ENCODE measurements at regions not wholly inside any gene's neighbourhood (a gene's known extent, or its start where the extent isn't known, plus 50 kb on each side); places are given as distances from the start of the nearest gene placed in this dataset.

DNA sequence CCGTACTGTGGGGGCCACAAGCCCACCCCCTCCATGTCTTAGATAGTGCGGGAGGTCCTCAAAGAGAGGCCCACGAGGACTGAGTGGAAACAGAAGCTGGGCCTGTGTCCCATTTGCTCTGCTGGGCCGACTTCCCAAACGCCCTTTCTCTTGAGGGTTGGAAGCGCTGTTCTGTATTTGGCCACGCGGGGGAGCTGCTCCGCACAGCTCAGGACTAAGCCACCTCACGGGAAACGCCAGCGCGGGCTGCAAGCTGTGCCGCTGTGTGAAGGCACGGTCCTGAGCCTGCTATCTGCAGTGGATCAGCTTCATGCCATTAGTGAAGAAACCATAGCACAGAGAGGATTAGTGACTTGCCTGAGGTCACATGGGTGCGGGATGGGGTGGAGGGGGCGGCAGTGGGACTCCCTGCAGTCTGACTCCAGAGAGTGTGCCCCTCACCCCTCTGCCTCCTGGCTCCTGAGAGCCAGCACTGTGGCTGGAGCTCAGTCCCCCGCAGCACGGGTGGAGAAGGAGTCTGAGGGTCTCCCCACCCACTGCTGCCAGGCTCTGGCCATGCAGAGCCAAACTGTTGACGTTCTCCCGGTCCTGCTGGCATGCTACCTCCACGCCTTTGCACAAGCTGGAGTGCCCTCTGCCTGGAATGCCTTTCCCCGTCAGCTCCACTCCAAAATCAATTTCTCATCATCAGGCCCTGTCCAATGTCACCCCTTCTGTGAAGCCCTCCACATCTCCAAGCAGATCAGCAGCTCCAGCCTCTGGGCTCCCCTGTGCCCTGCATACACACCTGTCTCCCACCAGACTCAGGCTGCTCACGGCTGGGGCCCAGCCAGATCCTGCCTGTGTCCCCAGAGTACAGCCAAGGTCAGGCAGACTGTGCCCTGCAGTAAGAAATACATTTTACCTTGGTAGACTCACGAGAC is 51.5 kb upstream of the LRRC32 start:
- TF ChIP-seq, protein P1, sequence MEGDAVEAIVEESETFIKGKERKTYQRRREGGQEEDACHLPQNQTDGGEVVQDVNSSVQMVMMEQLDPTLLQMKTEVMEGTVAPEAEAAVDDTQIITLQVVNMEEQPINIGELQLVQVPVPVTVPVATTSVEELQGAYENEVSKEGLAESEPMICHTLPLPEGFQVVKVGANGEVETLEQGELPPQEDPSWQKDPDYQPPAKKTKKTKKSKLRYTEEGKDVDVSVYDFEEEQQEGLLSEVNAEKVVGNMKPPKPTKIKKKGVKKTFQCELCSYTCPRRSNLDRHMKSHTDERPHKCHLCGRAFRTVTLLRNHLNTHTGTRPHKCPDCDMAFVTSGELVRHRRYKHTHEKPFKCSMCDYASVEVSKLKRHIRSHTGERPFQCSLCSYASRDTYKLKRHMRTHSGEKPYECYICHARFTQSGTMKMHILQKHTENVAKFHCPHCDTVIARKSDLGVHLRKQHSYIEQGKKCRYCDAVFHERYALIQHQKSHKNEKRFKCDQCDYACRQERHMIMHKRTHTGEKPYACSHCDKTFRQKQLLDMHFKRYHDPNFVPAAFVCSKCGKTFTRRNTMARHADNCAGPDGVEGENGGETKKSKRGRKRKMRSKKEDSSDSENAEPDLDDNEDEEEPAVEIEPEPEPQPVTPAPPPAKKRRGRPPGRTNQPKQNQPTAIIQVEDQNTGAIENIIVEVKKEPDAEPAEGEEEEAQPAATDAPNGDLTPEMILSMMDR (conservative IDR thresholded peaks at IDR 0.05; ENCODE audit: low read depth, low read length) = peak; percentile 93
- no peak overlapping the region for H3K4me3 ChIP-seq (ENCODE audit: low read depth, low read length)
- peak; percentile 89 for DNase-seq (ENCODE audit: low read depth)

DNA sequence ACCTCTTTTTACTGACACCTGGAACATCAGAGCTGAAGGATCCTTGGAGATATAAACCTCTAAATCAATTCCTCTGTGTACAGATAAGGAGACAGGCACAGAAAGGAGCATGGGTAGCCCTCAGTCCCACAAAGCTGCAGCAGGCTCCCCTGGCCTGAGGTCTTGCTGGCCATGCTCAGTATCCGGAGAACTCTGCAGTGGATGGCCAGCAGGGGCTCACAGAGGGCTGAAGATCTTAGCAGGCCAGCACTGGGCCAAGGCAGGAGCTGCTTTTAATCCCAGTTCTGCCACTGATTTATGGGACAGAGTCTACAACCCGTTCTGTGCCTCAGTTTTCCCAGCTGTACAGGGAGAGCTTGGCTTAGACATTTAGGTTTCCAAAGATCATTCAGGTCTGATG is 52.6 kb upstream of the LRRC32 start:
- no peak for DNase-seq (ENCODE audit: low read depth)
- H3K4me3 ChIP-seq (ENCODE audit: low read depth, low read length) = no peak overlapping the region
- TF ChIP-seq, protein P1 (conservative IDR thresholded peaks at IDR 0.05; ENCODE audit: low read depth, low read length) = peak; percentile 16

DNA sequence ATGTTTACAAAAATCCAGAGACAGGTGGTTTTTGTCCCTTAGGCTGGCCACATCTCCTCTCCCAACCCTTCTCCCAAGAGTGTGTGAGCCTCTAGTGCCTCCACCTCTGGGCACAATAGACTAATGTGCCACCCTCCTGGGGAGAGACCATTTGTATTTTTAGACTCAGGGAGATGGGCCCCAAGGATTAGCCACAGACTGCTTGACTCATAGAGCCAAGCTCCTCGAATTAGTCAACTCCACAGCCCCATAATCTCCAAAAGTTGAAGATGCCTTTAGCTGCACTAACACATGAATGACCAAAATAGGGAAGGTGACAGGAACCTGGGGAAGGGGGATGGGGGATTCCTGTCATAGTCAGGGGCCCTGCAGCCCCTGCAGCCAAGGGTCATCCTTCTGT is 53.0 kb upstream of the LRRC32 start:
- TF ChIP-seq, protein P1 (conservative IDR thresholded peaks at IDR 0.05; ENCODE audit: low read depth, low read length) = no peak
- DNase-seq (ENCODE audit: low read depth) = no peak
- no peak overlapping the region for H3K4me3 ChIP-seq (ENCODE audit: low read depth, low read length)

DNA sequence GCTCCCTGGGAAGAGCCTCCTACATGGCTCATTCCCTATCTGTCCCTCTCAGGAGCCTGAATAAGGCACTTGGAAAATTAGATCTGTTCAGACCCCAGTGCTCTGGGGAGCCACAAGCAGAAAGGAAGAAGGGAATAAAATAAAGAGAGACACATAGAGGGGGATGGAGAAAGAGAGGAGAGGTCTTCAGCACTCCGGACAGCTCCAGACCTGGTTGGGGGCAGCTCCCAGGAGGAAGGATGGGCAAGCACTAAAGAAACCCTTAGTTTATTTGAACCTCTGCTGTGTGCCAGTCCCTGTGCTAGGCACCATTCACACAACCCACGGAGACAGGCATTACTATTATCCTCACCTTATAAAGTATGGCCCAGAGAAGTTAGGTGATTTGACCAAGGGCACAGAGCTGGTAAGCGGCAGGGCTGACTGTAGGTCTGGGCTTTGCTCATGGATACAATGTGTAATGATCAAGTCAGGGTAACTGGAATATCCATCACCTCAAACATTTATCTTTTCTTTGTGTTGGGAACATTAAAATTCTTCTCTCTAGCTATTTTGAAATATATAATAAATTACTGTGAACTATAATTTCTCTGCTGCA is 53.7 kb upstream of the LRRC32 start:
- no peak overlapping the region for H3K4me3 ChIP-seq (ENCODE audit: low read depth, low read length)

DNA sequence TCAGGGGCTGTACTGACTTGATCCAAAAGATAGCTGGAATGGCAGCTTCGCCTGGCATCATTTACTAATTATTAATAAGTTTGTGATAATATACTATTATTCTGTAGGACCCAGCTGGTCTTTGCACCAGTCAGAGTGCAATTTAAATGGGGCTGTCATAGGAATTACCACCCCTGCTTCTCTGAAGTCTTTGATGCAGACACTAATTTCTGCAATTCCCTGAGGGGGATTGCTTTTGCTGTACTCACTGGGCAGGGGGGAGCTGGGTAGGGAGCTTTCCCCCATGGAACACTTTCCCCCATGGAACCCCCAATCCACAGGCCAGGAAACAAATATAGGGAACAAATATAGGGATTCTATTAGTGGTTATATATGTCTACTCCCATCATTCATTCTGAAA is 54.9 kb upstream of the TSKU start:
- TF ChIP-seq, protein P1 (conservative IDR thresholded peaks at IDR 0.05; ENCODE audit: low read depth, low read length) = no peak
- H3K4me3 ChIP-seq (ENCODE audit: low read depth, low read length) = no peak overlapping the region
- DNase-seq (ENCODE audit: low read depth) = no peak

More for the DNA sequence above, 53.7 kb upstream of the LRRC32 start:
- DNase-seq (ENCODE audit: low read depth) = no peak
- TF ChIP-seq, protein P1 (conservative IDR thresholded peaks at IDR 0.05; ENCODE audit: low read depth, low read length) = no peak

DNA sequence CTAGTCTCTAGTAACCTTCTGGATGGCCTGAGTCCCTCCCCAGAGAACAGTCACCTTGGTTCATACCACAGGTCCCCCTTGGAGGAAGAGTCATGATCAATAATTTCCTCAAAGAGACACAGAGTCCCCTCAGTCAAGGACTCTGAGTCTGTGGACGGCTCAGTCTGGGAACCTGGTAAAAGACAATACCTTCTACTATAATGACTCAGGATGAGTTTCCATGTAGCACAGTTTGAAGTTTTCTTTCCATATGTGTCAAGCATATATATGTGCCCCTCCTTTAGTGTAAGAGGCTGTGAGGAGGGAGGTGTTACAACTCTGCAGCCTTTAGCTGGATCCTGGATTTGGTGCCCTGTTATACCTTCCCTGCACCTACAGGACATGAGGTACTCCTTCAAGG is 54.4 kb upstream of the TSKU start:
- H3K4me3 ChIP-seq (ENCODE audit: low read depth, low read length) = no peak overlapping the region
- no peak for DNase-seq (ENCODE audit: low read depth)
- TF ChIP-seq, protein P1 (conservative IDR thresholded peaks at IDR 0.05; ENCODE audit: low read depth, low read length) = no peak

Measured in choroid plexus epithelial cell (primary cell).